KMS-11 (cell line): ENCODE measurements at regions not wholly inside any gene's neighbourhood (a gene's known extent, or its start where the extent isn't known, plus 50 kb on each side); places are given as distances from the start of the nearest gene placed in this dataset.

Experiments used
- H2AFZ ChIP-seq: fragments of 200-600 bp; sonication (generic); 2 replicates; pipeline ENCODE4 v1.6.1; 2016; ENCODE audit warnings: antibody characterized with exemption, mixed run types, low read depth
- H3K27ac ChIP-seq: fragments of 200-600 bp; sonication (generic); 2 replicates; pipeline ENCODE4 v1.6.1; 2016; ENCODE audit warnings: mild to moderate bottlenecking, mixed run types
- H3K27me3 ChIP-seq: fragments of 200-600 bp; sonication (generic); 2 replicates; pipeline ENCODE4 v1.6.1; 2017; ENCODE audit warnings: mild to moderate bottlenecking, low read depth, mixed run types, moderate library complexity; ENCODE audit not compliant: insufficient read depth
- H3K36me3 ChIP-seq: fragments of 200-600 bp; sonication (generic); 2 replicates; pipeline ENCODE4 v1.6.1; 2017; ENCODE audit warnings: mild to moderate bottlenecking, mixed run types; ENCODE audit not compliant: insufficient read depth
- H3K4me1 ChIP-seq: fragments of 200-600 bp; sonication (generic); 2 replicates; pipeline ENCODE4 v1.6.1; 2016; ENCODE audit warnings: mild to moderate bottlenecking, low read depth, mixed run types; ENCODE audit not compliant: poor library complexity, severe bottlenecking
- H3K4me2 ChIP-seq: fragments of 200-600 bp; sonication (generic); 2 replicates; pipeline ENCODE4 v1.7.0; 2016; ENCODE audit warnings: mild to moderate bottlenecking, mixed run types
- H3K4me3 ChIP-seq: fragments of 200-600 bp; sonication (generic); IDR thresholded peaks from 2 replicates; pipeline ENCODE4 v1.6.1; 2017; ENCODE audit warnings: low read depth, low read length, mixed read lengths; ENCODE audit not compliant: insufficient read depth
- H3K79me2 ChIP-seq: fragments of 200-600 bp; sonication (generic); 2 replicates; pipeline ENCODE4 v1.6.1; 2016; ENCODE audit warnings: low read depth, mixed run types; ENCODE audit not compliant: insufficient read depth
- H3K9ac ChIP-seq: fragments of 200-600 bp; sonication (generic); 2 replicates; pipeline ENCODE4 v1.6.1; 2016; ENCODE audit warnings: mild to moderate bottlenecking, mixed run types
- H4K20me1 ChIP-seq: fragments of 200-600 bp; sonication (generic); 2 replicates; pipeline ENCODE4 v1.6.1; 2016; ENCODE audit warnings: mild to moderate bottlenecking, mixed run types; ENCODE audit not compliant: insufficient read depth
- TF ChIP-seq, protein P1 (sequence below): fragments of 200-600 bp; sonication (generic); conservative IDR thresholded peaks from 2 replicates; pipeline ENCODE4 v1.6.1; 2017; ENCODE audit warnings: low read depth, mild to moderate bottlenecking, antibody characterized with exemption, low read length, moderate library complexity, mixed read lengths

DNA sequence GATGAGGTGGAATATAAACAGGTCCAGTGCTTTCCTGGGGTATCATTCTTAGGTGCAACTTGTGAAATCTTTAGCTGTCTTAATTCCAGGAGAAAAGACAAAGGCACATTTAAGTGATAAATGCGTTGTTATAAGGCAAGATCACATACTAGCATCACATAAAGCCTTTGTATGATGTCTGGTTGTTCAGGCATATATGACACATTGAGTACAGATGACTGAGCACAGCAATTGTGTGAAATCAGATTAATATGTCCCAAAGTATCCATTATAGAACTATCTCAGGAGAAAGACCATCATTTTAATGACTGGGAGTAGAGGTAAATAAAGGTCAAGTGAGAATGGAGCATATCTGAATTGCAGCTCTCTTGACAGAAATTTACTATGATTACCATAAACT is 205.1 kb downstream of the PTGER3 start:
- Histone ChIP-seq H3K36me3 (no peaks in the 10 kb centered on the region), H3K27me3 (no peaks in the 10 kb centered on the region), H3K27ac (no peak overlapping the region), H3K79me2 (no peaks in the 10 kb centered on the region), H2AFZ (no peak overlapping the region), H3K9ac (no peak overlapping the region), H3K4me3 (no peak overlapping the region), H3K4me2 (no peak overlapping the region), H3K4me1 (no peaks in the 10 kb centered on the region), H4K20me1 (no peaks in the 10 kb centered on the region)
- TF ChIP-seq, protein P1, sequence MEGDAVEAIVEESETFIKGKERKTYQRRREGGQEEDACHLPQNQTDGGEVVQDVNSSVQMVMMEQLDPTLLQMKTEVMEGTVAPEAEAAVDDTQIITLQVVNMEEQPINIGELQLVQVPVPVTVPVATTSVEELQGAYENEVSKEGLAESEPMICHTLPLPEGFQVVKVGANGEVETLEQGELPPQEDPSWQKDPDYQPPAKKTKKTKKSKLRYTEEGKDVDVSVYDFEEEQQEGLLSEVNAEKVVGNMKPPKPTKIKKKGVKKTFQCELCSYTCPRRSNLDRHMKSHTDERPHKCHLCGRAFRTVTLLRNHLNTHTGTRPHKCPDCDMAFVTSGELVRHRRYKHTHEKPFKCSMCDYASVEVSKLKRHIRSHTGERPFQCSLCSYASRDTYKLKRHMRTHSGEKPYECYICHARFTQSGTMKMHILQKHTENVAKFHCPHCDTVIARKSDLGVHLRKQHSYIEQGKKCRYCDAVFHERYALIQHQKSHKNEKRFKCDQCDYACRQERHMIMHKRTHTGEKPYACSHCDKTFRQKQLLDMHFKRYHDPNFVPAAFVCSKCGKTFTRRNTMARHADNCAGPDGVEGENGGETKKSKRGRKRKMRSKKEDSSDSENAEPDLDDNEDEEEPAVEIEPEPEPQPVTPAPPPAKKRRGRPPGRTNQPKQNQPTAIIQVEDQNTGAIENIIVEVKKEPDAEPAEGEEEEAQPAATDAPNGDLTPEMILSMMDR = no peak

GRCh38 chr1:70843452-70843851 is 204.2 kb downstream of the PTGER3 start:
- TF ChIP-seq, protein P1 = no peak
- H3K4me2 ChIP-seq = no peak overlapping the region
- no peak overlapping the region for H3K9ac ChIP-seq
- H3K27me3 ChIP-seq = no peaks in the 10 kb centered on the region
- no peaks in the 10 kb centered on the region for H4K20me1 ChIP-seq
- no peaks in the 10 kb centered on the region for H3K36me3 ChIP-seq
- H3K4me3 ChIP-seq = no peak overlapping the region
- no peaks in the 10 kb centered on the region for H3K4me1 ChIP-seq
- no peaks in the 10 kb centered on the region for H3K79me2 ChIP-seq
- no peak overlapping the region for H3K27ac ChIP-seq
- H2AFZ ChIP-seq = no peak overlapping the region

GRCh38 chr1:70847013-70847412 is 200.6 kb downstream of the PTGER3 start:
- no peaks in the 10 kb centered on the region for H3K79me2 ChIP-seq
- H3K36me3 ChIP-seq = no peaks in the 10 kb centered on the region
- H3K4me3 ChIP-seq = no peak overlapping the region
- H3K27me3 ChIP-seq = no peaks in the 10 kb centered on the region
- H3K4me2 ChIP-seq = no peak overlapping the region
- no peak overlapping the region for H2AFZ ChIP-seq
- H3K27ac ChIP-seq = no peak overlapping the region
- TF ChIP-seq, protein P1 = no peak
- no peaks in the 10 kb centered on the region for H4K20me1 ChIP-seq
- no peaks in the 10 kb centered on the region for H3K4me1 ChIP-seq
- H3K9ac ChIP-seq = no peak overlapping the region

- H3K4me3 ChIP-seq = no peak overlapping the region
- H3K27me3 ChIP-seq = no peaks in the 10 kb centered on the region
- H3K9ac ChIP-seq = no peak overlapping the region
- no peaks in the 10 kb centered on the region for H3K36me3 ChIP-seq
- H2AFZ ChIP-seq = no peak overlapping the region
- no peaks in the 10 kb centered on the region for H4K20me1 ChIP-seq
- H3K4me2 ChIP-seq = no peak overlapping the region
- H3K4me1 ChIP-seq = no peaks in the 10 kb centered on the region
- TF ChIP-seq, protein P1 = no peak
- no peak overlapping the region for H3K27ac ChIP-seq
- no peaks in the 10 kb centered on the region for H3K79me2 ChIP-seq
These were observed 192.4 kb downstream of the PTGER3 start for GRCh38 chr1:70855203-70855602.
